Activated naive CD8-positive, alpha-beta T cell treated with anti-CD3 and anti-CD28 coated beads for 36 hours (primary cell): ENCODE measurements at regions not wholly inside any gene's neighbourhood (a gene's known extent, or its start where the extent isn't known, plus 50 kb on each side); places are given as distances from the start of the nearest gene placed in this dataset.
"Not testable (repeated sequence)": the region's sequence is repeated elsewhere in the genome, so short reads cannot be mapped to it uniquely, and the experiment has no call there.

Experiments used
- DNase-seq: peaks from one replicate; pipeline ENCODE4 v3.0.0; 2021
- H3K27ac Mint-ChIP-seq: one replicate; pipeline ENCODE4 v1.8.0; 2022; ENCODE audit warnings: mild to moderate bottlenecking, moderate library complexity, mixed read lengths
- H3K27me3 Mint-ChIP-seq: one replicate; pipeline ENCODE4 v1.8.0; 2022; ENCODE audit warnings: mild to moderate bottlenecking, mixed read lengths
- H3K36me3 Mint-ChIP-seq: one replicate; pipeline ENCODE4 v1.8.0; 2021; ENCODE audit warnings: mild to moderate bottlenecking, mixed read lengths
- H3K4me1 Mint-ChIP-seq: one replicate; pipeline ENCODE4 v1.8.0; 2021; ENCODE audit warnings: mixed read lengths
- H3K4me3 Mint-ChIP-seq: one replicate; pipeline ENCODE4 v1.8.0; 2022; ENCODE audit warnings: mild to moderate bottlenecking, moderate library complexity, mixed read lengths
- H3K9me3 Mint-ChIP-seq: one replicate; pipeline ENCODE4 v1.8.0; 2022; ENCODE audit warnings: mixed read lengths

- H3K9me3 Mint-ChIP-seq: no peaks in the 10 kb centered on the region
- H3K4me1 Mint-ChIP-seq: peaks cover 9% of the 10 kb centered on the region
- no peak for DNase-seq
- peaks cover 76% of the 10 kb centered on the region for H3K27me3 Mint-ChIP-seq
- H3K4me3 Mint-ChIP-seq: peak overlapping the region; percentile 81
- no peak overlapping the region for H3K27ac Mint-ChIP-seq
- no peaks in the 10 kb centered on the region for H3K36me3 Mint-ChIP-seq
Measured at GRCh38 chr9:33677506-33677809, 117.9 kb upstream of the PRSS3 start.

- peaks cover 77% of the 10 kb centered on the region for H3K27me3 Mint-ChIP-seq
- no peak overlapping the region for H3K4me3 Mint-ChIP-seq
- H3K4me1 Mint-ChIP-seq: peaks cover 9% of the 10 kb centered on the region
- no peaks in the 10 kb centered on the region for H3K36me3 Mint-ChIP-seq
- H3K27ac Mint-ChIP-seq: no peak overlapping the region
- DNase-seq: no peak
- no peaks in the 10 kb centered on the region for H3K9me3 Mint-ChIP-seq
Measured at GRCh38 chr9:33677961-33678360, 117.4 kb upstream of the PRSS3 start.

- DNase-seq: no peak
- Mint-ChIP-seq H3K27ac (no peak overlapping the region), H3K4me3 (no peak overlapping the region), H3K9me3 (no peaks in the 10 kb centered on the region), H3K27me3 (peaks cover 59% of the 10 kb centered on the region), H3K4me1 (no peaks in the 10 kb centered on the region), H3K36me3 (no peaks in the 10 kb centered on the region)
Measured at GRCh38 chr9:33682551-33682950, 112.8 kb upstream of the PRSS3 start.

GRCh38 chr9:33684831-33685230 lies 110.5 kb upstream of the PRSS3 start:
- no peak overlapping the region for H3K4me3 Mint-ChIP-seq

GRCh38 chr9:33686942-33687341 lies 108.4 kb upstream of the PRSS3 start:
- H3K27ac Mint-ChIP-seq: no peak overlapping the region
- no peaks in the 10 kb centered on the region for H3K36me3 Mint-ChIP-seq
- no peak for DNase-seq
- no peaks in the 10 kb centered on the region for H3K9me3 Mint-ChIP-seq
- peaks cover 32% of the 10 kb centered on the region for H3K27me3 Mint-ChIP-seq
- no peaks in the 10 kb centered on the region for H3K4me1 Mint-ChIP-seq
- no peak overlapping the region for H3K4me3 Mint-ChIP-seq

More at GRCh38 chr9:33684831-33685230, 110.5 kb upstream of the PRSS3 start:
- no peaks in the 10 kb centered on the region for H3K9me3 Mint-ChIP-seq
- H3K36me3 Mint-ChIP-seq: no peaks in the 10 kb centered on the region
- DNase-seq: no peak
- no peaks in the 10 kb centered on the region for H3K4me1 Mint-ChIP-seq
- no peak overlapping the region for H3K27ac Mint-ChIP-seq
- peaks cover 37% of the 10 kb centered on the region for H3K27me3 Mint-ChIP-seq

GRCh38 chr9:33687779-33688178 lies 107.6 kb upstream of the PRSS3 start:
- no peaks in the 10 kb centered on the region for H3K36me3 Mint-ChIP-seq

GRCh38 chr9:33690143-33690933 lies 105.0 kb upstream of the PRSS3 start:
- Mint-ChIP-seq H3K27ac (no peak overlapping the region), H3K36me3 (no peaks in the 10 kb centered on the region), H3K4me3 (no peak overlapping the region), H3K27me3 (peaks cover 27% of the 10 kb centered on the region), H3K4me1 (no peaks in the 10 kb centered on the region), H3K9me3 (no peaks in the 10 kb centered on the region)
- no peak for DNase-seq

More at GRCh38 chr9:33687779-33688178, 107.6 kb upstream of the PRSS3 start:
- Mint-ChIP-seq H3K27me3 (peaks cover 28% of the 10 kb centered on the region), H3K27ac (no peak overlapping the region), H3K4me3 (no peak overlapping the region), H3K4me1 (no peaks in the 10 kb centered on the region), H3K9me3 (no peaks in the 10 kb centered on the region)
- DNase-seq: no peak

- peaks cover 6% of the 10 kb centered on the region for H3K4me1 Mint-ChIP-seq
- H3K4me3 Mint-ChIP-seq: no peak overlapping the region
- no peak for DNase-seq
- H3K27ac Mint-ChIP-seq: no peak overlapping the region
- H3K9me3 Mint-ChIP-seq: no peaks in the 10 kb centered on the region
- H3K36me3 Mint-ChIP-seq: no peaks in the 10 kb centered on the region
- H3K27me3 Mint-ChIP-seq: peaks cover 33% of the 10 kb centered on the region
Measured at GRCh38 chr9:33695299-33695698, 100.1 kb upstream of the PRSS3 start.

GRCh38 chr9:33695856-33696255 lies 99.5 kb upstream of the PRSS3 start:
- H3K27me3 Mint-ChIP-seq: peaks cover 33% of the 10 kb centered on the region
- DNase-seq: no peak
- no peak overlapping the region for H3K27ac Mint-ChIP-seq
- H3K4me3 Mint-ChIP-seq: no peak overlapping the region
- no peaks in the 10 kb centered on the region for H3K9me3 Mint-ChIP-seq
- H3K4me1 Mint-ChIP-seq: peaks cover 7% of the 10 kb centered on the region
- no peaks in the 10 kb centered on the region for H3K36me3 Mint-ChIP-seq

GRCh38 chr9:33697171-33697570 lies 98.2 kb upstream of the PRSS3 start:
- Mint-ChIP-seq H3K4me1 (peaks cover 10% of the 10 kb centered on the region), H3K4me3 (no peak overlapping the region), H3K27ac (no peak overlapping the region), H3K36me3 (no peaks in the 10 kb centered on the region), H3K9me3 (no peaks in the 10 kb centered on the region), H3K27me3 (peaks cover 28% of the 10 kb centered on the region)
- no peak for DNase-seq

GRCh38 chr9:33698267-33698666 lies 97.1 kb upstream of the PRSS3 start:
- peaks cover 24% of the 10 kb centered on the region for H3K27me3 Mint-ChIP-seq
- no peak overlapping the region for H3K27ac Mint-ChIP-seq
- no peak for DNase-seq
- peaks cover 10% of the 10 kb centered on the region for H3K4me1 Mint-ChIP-seq
- no peaks in the 10 kb centered on the region for H3K9me3 Mint-ChIP-seq
- no peak overlapping the region for H3K4me3 Mint-ChIP-seq
- no peaks in the 10 kb centered on the region for H3K36me3 Mint-ChIP-seq

GRCh38 chr9:33700940-33701339 lies 94.4 kb upstream of the PRSS3 start:
- H3K4me3 Mint-ChIP-seq, H3K4me1 Mint-ChIP-seq, DNase-seq, H3K9me3 Mint-ChIP-seq, H3K27ac Mint-ChIP-seq, H3K36me3 Mint-ChIP-seq: not testable (repeated sequence)
- peaks cover 16% of the 10 kb centered on the region for H3K27me3 Mint-ChIP-seq

GRCh38 chr9:33703430-33704102 lies 91.8 kb upstream of the PRSS3 start:
- Mint-ChIP-seq H3K36me3 (no peaks in the 10 kb centered on the region), H3K27me3 (peaks cover 4% of the 10 kb centered on the region), H3K4me1 (peaks cover 4% of the 10 kb centered on the region), H3K4me3 (no peak overlapping the region), H3K27ac (no peak overlapping the region), H3K9me3 (peaks cover 3% of the 10 kb centered on the region)
- DNase-seq: no peak

GRCh38 chr9:33705440-33705839 lies 89.9 kb upstream of the PRSS3 start:
- DNase-seq, H3K27me3 Mint-ChIP-seq, H3K4me3 Mint-ChIP-seq, H3K4me1 Mint-ChIP-seq, H3K27ac Mint-ChIP-seq, H3K9me3 Mint-ChIP-seq, H3K36me3 Mint-ChIP-seq: not testable (repeated sequence)

- H3K4me1 Mint-ChIP-seq: peaks cover 2% of the 10 kb centered on the region
- DNase-seq: no peak
- no peak overlapping the region for H3K4me3 Mint-ChIP-seq
- peaks cover 3% of the 10 kb centered on the region for H3K9me3 Mint-ChIP-seq
- peaks cover 20% of the 10 kb centered on the region for H3K27me3 Mint-ChIP-seq
- H3K36me3 Mint-ChIP-seq: no peaks in the 10 kb centered on the region
- no peak overlapping the region for H3K27ac Mint-ChIP-seq
Measured at GRCh38 chr9:33708441-33708840, 86.9 kb upstream of the PRSS3 start.

- Mint-ChIP-seq H3K4me1 (peaks cover 2% of the 10 kb centered on the region), H3K4me3 (no peak overlapping the region), H3K9me3 (peaks cover 3% of the 10 kb centered on the region), H3K27ac (no peak overlapping the region), H3K27me3 (peaks cover 20% of the 10 kb centered on the region), H3K36me3 (no peaks in the 10 kb centered on the region)
- DNase-seq: no peak
Measured at GRCh38 chr9:33709269-33709668, 86.1 kb upstream of the PRSS3 start.
